ENCODE measurements at regions not wholly inside any gene's neighbourhood (a gene's known extent, or its start where the extent isn't known, plus 50 kb on each side); places are given as distances from the start of the nearest gene placed in this dataset.

DNA sequence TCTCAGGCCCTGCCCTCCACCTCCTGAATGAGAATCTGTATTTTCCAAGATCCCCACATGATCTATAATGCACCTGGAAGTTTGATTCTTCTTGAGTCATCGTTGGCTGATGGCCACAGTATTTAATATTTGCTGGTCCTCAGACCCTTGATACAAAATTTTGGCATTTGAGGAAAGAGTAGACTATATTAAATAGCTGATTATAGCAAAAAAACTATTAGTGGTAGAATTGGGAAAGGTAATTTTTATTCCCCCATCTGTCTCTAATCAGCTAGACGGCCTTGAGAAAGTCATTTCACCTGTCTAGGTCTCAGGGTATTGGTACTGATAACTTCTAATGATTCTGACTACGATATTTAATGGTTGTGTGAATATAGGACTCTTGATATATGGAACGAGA lies 176.8 kb downstream of the BMP2 start:
- TF ChIP-seq RXRA (IDR thresholded peaks at IDR 0.05; ENCODE audit: borderline replicate concordance, low read depth) (no peak), POLR2AphosphoS5 (IDR thresholded peaks at IDR 0.05; ENCODE audit: low read depth, low read length) (no peak), GABPA (IDR thresholded peaks at IDR 0.05; ENCODE audit: low read depth) (no peak), TAF1 (IDR thresholded peaks at IDR 0.05; ENCODE audit: borderline replicate concordance, low read depth, low read length) (no peak), RCOR1 (IDR thresholded peaks at IDR 0.05; ENCODE audit: low read length) (no peak), CHD2 (IDR thresholded peaks at IDR 0.05; ENCODE audit: low read length, partially characterized antibody) (no peak), JUND (IDR thresholded peaks at IDR 0.05) (no peak), TEAD4 (IDR thresholded peaks at IDR 0.05; ENCODE audit: borderline replicate concordance, insufficient read depth) (no peak), MXI1 (IDR thresholded peaks at IDR 0.05; ENCODE audit: low read depth, low read length) (no peak)
- TF ChIP-seq, protein P1, sequence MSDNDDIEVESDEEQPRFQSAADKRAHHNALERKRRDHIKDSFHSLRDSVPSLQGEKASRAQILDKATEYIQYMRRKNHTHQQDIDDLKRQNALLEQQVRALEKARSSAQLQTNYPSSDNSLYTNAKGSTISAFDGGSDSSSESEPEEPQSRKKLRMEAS (IDR thresholded peaks at IDR 0.05; ENCODE audit: low read depth) = no peak
- TF ChIP-seq, protein P2, sequence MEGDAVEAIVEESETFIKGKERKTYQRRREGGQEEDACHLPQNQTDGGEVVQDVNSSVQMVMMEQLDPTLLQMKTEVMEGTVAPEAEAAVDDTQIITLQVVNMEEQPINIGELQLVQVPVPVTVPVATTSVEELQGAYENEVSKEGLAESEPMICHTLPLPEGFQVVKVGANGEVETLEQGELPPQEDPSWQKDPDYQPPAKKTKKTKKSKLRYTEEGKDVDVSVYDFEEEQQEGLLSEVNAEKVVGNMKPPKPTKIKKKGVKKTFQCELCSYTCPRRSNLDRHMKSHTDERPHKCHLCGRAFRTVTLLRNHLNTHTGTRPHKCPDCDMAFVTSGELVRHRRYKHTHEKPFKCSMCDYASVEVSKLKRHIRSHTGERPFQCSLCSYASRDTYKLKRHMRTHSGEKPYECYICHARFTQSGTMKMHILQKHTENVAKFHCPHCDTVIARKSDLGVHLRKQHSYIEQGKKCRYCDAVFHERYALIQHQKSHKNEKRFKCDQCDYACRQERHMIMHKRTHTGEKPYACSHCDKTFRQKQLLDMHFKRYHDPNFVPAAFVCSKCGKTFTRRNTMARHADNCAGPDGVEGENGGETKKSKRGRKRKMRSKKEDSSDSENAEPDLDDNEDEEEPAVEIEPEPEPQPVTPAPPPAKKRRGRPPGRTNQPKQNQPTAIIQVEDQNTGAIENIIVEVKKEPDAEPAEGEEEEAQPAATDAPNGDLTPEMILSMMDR (IDR thresholded peaks at IDR 0.05) = no peak
